ENCODE measurements at regions not wholly inside any gene's neighbourhood (a gene's known extent, or its start where the extent isn't known, plus 50 kb on each side); places are given as distances from the start of the nearest gene placed in this dataset.

DNA sequence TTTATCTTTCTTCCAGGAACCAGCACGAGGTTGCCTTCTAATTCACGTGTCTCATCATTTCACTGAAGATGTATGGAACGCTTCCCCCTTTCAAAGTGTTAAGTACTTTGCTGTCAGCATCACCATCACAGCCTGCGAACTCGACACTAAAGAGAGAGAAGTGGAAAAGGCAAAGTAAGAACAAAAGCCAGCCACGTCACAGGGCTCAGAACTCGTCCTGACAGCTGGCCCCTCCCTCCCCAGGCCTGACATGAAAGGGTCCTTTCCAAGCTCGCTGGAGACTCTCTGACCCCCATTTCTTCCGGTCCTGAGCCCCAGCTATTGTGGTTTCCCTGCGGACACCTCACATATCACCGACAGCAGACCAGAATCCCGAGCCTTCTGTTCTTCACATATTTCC lies 177.8 kb upstream of the NTM start:
- no peak for ATAC-seq

DNA sequence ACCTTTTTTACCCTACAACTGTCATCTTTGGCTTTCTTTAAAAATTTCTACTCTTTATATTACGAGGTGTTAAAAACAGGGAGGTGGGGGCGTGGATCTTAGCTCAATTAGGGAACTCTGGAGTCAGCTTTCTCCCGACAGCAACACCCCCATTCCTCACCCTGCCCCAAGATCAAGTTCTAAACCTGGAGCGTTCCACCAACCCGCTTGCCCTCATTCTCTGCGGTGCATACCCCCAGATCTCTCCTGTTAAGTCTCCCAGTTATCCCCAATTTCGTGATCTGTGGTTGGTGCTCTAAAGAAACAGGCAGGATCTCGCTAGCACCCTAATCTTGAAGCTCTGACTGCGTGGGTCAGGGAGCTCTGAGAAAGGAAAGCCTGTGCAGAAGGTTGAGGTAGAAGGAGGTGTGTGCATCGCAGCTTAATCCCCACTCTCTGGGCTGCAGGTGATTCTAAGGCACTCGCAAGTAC lies 177.3 kb upstream of the NTM start:
- ATAC-seq, result no peak

DNA sequence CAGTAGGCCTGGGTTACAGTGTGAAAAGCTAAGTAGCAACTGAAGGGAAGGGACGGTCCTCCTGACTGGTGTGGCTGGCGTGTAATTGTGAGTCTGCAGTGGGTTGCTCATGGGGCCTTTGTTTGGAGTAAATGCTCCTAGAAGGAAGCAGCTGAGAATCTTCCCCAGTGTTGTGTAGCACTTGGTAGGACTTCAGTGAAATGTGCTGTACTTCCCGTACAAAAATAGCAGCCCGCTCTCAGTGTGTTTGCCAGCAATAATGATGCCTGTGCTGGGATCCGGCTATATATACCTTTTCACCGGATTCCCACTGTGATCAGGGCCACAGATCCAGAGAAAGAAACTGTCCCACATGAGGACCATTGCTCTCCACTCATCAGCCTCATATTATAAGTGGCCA lies 175.7 kb upstream of the NTM start:
- ATAC-seq, result no peak

DNA sequence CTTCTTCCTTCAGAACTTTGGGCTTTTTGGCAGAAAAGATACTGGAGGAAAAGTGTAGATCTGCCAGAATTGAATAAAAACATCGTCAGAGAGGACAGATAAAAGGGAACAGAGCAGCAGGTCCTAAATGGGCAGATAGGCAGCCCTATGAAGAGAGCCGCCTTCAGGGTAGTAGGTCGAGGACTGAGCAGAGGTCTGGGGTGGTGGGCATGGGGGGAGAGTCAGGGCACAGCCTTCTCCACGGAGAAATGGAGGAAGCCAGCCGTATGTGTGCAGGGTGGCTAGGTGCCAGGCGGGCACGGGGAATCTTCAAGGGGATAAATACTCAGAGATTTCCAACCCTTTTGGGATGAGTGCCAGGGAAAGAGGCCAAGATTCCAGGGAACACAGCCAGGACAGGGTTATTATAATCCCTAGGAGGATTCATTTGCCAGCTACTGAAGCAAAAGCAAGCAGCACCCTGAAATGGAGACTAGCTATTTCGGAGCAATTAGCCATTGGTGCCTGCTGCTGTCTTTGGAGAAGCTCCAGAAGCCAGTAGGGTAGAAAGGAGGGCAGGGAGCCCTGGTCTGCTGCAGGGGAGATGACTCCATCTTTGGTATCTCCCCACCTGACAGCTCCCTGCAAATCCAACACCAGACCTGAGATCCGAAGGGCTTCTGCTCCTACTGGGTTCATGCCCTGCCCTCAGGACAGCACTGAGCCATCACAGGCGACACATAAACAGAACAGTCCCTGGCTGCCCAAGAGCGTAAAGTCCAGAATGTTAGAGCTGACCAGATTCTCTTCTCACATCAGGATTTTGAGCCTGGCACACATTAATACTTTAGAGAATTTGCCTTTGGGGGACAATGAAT lies 174.5 kb upstream of the NTM start:
- ATAC-seq, result peak; percentile 66

DNA sequence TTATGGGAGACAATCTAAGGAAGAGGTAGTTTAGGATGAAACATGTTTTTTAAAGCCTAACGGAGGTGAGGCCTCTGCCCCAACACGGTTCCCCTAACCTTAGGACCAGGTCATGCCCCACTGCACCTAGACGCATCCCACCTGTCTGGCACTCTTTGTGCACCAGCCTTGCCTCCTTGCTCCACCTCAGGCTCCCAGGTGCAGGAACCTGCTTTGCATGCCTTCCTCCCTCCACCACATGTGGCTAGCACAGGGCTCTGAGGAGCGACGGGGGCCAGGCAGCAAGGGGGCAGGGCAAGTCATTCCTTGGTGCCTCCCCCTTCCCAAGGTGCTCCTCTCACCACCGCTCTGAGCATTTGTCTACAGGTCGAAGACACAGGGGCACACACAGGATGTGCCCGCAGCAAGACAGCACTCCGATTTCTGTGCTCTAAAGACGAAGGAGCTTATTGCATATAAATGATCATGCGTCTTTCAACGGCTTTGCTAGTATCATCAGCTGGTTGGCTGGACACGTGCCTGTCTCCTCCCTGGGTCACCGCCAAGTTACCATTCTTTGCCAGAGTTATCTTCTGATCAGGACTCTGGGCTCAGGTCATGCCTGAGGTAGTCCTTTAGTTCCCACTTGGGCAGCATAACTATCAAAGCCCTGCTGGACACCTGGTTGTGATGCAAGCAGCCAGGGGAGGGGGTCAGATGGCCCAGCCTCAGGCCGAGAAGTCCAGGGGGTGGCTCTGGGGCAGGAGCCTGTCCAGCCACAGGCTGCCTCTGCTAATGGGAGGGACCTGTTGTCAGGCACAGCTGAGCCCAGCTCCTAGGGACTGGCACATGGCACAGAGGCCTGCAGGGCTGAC lies 172.0 kb upstream of the NTM start:
- no peak for ATAC-seq

DNA sequence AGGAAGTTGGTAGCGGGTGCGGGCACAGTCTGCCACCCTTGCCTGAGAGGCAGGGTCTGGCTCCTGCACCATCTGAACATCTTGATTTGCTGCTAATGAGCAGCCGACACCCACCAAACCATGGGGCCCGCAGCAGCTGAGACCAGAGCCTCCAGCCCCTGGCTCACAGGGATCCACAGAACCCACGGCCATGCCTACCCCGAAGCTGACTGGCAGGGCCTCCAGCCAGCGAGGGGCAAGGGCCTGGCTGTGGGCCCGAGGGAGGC lies 171.5 kb upstream of the NTM start:
- no peak for ATAC-seq

DNA sequence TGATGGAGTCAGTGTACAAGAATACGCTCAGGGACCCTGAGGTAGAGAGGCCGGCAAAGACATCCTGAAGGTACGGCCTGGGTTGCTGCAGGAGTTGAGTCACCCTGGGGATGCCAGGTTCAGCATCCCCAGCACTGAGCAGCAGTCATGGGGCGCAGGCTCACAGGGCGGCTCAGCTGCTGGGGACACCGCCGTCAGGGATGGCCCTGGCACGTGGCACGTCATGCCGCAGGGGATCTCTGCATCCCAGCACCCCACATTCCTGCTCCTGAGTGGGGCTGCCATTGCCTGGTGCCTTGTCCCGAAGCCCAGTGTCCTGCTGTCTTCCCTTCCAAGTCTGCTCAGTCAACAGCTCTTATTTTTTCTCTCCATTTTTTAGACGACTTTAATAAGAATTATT lies 168.7 kb upstream of the NTM start:
- no peak for ATAC-seq

DNA sequence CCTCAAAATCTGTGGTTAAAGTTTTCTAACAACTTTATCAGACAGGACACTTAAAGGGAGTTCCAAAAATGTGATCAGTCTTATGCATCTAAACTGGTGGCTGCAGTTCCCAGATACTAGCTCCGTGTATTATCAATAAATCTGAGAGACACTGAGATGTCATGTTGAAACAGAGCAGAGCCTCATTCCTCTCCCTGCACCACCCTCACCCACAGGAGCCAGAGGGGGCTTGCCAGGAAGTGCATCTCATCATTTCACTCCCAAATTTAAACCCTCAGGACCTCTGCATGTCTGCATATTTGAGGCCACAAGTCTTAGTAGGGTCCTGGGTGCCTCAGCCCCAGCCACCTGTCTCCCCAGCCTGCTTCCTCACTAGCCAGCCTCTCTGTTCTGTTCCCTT lies 167.4 kb upstream of the NTM start:
- no peak for ATAC-seq

DNA sequence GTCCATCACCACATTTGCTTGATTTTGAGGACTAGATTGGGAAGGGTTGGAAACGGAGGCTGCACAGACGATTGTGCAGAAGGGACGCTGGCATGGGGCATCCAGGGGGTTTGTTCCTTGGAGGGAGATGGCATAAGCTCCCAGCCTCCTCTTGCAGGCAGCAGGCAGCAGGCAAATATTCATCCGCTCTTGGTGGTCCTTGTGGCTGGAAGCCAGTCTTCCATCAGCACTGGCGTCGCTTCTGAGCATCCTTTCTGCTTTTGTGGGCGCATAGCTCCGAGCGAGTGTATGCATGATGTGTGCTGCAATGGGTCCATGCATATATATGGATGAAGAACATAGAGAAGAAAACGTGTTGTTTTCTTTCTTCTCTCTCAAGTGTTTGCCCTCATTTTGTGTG lies 166.1 kb upstream of the NTM start:
- ATAC-seq, result no peak

DNA sequence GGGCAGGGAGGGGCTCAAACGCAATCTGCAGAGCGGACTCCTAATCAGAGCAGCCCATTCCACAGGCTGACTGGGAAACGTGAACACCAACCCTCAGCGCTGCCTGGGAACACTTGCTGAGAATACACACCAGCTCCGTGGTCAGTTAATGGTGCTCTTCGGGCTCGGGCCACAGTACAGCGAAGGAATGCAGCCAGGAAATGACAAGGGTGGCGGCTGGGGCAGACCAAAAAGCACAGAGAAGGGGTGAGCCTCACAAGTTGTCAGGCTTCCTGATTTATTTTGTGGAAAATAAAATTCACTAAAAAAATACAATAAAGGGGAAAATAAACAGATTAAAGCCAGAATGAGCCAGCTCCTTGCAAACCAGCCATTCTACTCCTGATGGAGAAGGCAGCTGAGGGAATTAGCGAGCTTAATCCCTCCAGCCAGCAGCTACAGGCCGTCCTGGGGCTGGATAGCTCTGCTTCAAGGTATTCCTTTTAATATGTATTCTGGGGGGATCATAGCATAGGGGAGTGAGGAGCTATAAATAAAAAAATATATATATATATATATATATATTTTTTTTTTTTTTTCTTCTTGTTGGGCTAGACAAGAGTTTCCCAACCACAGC lies 165.5 kb upstream of the NTM start:
- ATAC-seq, result no peak

DNA sequence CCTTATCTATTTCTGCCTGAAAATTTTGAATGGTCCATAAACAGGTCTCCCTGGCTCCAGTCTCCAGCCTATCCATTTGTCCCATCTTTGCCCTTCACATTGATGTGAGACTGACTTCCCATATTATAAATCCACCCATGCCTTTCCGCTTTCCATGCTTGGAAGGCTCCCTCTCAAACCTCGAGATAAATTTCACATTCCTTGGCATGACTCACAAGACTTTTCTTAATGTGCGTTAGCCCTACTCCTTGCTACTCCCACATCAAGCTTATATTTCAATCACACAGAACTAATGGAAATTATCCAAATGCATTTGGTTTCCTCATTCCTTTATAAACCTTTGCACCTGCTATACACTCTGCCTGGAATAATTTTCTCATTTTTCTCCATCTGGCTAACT lies 163.7 kb upstream of the NTM start:
- no peak for ATAC-seq

DNA sequence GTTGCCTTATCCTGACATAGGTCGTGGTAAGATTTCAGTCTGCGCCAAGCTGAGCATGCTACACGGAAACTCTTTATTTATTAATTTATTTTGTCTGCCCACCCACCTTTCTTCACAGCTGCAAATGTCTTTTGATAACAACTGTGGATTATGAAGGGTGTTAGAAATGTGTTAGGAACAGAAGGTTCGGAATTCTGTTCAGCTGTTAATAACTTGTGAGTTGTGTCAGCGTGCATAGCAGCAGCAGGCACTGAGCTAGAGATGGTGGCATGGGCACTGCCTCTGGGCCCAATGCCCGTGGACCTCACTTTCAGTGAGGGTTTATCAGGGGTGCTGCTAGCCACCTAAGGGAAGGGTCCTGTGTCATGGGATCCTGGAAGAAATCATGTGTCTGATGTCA lies 162.5 kb upstream of the NTM start:
- no peak for ATAC-seq

DNA sequence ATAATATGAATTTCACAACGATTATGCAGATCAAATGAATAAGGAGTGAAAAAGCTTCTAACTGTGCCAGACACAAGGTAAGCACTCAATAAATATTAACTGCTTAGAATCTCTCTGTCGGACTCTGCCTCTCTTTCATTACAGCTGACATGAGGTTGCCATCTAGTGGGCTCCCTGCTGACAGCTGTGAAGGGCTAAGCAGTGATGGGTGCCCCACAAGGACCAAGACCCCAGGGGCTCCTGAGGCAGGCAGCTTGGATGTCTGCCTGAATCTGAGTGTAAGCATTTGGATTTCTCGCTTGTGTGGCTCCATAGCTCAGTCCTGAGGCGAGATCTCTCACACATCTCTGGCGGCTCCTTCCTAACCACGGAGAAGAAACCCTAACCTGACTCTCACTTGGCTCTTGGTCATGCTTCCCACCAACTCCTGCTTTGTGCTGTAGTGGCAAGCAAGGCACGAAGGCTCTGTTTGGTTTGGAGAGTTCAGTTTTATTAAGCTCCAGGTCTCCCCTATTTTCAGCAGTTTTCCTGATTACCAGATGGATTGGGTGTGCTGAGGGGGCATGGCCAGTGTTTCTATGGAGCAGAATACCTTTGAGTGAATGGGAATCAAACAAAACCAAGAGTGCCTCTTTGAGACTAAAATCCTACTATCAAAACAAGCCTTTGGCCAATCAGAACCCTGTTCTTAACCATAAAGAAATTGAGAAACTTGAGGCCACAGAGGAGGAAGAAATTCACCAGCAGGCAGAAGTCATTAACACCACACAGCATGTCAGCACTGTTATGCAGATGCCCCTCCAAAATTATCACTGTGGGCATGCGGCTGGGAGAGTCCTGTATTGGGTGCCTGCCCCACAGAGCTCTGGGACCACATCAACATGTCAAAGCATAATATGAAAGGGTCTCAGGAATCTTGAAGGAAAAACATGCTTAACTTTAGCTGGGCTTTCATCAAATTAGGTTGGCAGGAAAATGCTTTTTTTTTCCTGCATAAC lies 152.8 kb upstream of the NTM start:
- no peak for ATAC-seq

DNA sequence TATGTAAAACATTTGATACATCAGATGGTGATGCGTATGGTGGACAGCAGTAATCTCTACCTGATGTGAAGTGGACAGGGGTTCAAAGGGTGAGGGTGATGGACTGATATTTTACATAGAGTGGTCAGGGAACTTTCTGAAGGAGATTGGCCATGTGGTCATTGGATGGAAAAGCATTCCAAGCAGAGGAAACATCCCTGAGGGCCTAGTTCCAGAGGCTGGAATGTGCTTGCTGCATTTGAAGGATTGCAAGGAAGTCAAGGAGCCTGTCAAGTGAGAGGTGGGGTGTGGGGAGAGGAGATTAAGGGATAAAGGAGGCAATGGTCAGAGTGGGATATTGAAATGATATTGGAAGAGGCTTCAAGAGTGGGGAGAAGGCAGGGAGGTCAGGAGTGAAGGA lies 151.9 kb upstream of the NTM start:
- no peak for ATAC-seq

DNA sequence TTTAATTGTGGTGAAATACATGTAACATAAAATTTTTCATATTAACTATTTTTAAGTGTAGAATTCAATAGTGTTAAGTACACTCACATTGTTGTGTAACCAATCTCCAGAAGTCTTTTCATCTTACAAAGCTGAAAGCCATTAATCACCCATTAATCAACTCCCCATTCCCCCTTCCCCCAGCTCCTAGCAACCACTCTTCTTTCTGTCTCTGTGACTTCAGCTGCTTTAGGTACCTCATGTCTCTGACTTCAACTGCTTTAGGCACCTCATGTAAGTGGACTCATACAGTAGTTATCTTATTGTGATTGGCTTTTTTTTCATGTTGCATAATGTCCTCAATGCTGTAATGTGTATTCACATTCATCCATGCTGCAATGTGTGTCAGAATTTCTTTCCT lies 150.8 kb upstream of the NTM start:
- no peak for ATAC-seq

DNA sequence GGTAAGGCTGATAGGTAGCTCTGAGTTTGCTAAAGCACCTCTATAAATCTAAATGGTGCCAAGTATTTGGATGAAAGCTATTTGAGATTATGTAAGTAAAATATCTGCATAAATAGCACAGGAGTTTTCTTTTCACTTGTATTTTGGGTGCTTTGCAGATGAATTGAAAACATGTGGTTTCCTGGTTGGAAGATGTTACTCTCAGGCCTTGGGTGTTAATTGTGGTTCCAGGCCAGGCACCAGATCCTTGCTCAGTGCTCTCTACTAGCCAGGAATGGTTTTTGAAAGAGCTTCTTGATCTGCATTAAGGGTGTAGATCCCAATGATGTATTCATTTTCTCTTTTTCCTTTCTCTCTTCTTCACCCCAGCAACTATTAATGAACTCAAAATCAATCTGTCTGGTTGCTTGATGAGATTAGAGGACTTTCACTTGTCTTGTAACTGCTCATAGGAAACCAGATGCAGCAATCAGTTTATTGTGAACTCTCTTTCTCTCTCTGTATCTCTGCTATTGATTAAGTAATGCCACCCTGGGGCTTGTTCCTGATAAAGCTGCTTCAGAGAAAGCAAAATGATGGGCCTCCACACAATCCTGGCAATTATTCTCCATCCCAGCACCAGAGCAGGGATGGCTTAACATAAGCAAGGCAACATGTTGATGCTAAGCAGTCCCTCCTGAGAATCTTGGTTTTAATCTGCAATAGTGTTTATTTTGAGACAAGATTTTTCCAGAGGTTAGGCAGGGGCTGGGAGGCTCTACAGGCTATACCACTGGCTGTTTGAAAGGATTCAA lies 147.0 kb upstream of the NTM start:
- ATAC-seq, result no peak

DNA sequence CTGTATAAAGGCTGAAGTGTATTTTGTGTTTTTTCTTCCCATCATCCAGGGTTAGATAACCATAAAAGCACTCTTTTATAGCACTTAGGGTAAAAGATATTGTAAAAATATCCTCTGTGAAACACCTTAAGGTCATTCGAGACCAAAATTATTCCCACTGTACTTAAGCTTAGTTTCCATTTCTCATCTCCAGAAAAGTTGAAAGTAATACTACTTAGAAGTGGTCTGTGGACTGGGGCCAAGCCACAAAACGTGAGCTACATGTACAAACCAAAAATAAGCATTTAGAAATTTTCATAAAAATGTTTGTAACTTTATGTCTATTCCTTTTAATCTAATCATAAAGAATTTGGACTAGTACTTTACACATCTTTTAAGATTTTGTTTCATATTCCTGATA lies 142.0 kb upstream of the NTM start:
- no peak for ATAC-seq

DNA sequence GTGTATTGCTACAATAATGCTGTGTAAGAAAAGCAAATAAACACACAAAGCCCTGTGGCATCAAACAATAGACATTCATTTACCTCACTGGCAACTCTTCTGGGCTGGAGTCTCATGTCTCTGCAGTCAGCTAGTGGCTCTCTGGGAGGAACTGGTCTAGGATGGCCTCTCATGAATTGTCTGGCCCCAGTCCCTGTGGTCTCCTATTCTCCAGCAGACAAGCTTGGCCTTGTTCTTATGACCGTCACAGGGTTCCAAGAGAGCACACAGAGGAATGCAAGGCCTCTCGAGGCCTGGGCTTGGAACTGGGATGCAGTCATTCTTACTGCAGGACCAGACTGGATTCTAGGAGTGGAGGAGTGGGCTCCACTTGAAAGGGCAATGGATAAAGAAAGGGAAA lies 141.2 kb upstream of the NTM start:
- ATAC-seq, result no peak

DNA sequence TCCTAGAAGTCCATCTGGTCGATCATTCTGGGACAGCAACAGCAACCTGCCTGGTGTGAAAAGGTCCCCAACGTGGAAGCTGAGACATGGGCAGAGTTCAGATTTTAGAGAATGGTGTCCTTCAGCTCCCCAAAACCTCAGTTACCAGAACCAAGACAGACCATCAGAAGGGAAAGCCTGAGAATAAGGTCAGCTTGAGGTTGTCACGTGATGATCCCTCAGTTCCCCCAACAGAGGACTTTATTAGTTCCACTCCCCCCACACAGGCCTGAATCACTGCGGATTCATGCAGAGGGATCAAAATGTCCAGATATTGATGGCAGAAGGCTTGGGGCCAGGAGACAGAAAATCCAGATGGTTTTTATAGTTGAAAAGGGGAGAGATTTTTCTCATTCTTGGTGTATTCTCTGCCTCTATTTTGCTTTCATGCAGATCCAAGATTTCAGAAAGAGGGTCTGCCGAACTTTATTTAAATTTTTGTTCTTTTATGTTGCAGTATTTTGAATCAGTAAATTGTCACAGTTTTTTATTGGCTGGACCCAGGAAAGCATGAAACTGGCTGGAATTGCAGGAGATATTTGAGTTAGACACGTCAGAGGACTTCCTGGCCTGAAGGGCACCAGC lies 139.0 kb upstream of the NTM start:
- no peak for ATAC-seq

DNA sequence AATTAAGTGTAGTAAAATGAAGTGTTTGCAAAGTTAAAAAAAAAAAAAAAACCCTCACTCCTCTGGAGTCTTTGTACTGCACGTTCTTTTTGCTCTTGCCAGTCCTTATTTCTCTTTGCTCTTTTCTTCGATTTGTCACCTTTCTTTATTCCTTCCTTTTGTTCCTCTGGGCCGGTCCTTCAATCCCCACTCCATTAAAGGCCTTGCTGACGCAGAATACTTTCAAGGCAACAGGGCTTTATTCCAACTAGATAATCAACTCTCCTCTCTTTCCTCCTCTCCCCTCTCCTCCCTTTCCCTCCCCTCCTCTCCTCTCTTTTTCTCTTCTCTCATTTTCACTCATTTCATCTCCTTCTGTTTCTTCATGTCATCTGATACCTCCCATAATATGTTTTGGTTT lies 138.2 kb upstream of the NTM start:
- no peak for ATAC-seq

DNA sequence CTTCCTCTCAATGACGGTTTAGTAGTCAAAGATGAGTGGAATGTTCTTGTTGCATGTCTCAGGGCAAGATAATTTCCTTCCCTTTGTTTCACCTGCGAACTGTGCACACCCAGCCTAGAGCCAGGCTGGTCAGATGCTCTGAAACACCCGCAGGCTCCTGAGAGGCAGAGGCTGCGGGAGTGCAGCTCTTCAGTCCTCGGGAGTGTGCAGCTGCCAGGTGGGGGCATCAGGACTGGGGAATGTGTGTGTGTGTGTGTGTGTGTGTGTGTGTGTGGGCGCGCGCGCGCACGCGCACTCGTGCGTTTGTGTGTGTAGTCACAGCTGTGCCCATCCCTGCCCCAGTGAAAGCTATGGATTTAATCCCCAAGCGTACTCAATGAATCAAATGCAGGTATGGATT lies 136.2 kb upstream of the NTM start:
- no peak for ATAC-seq

Data from esophagus mucosa (tissue), 1 donor.